PC-9 (cell line): ENCODE measurements at regions not wholly inside any gene's neighbourhood (a gene's known extent, or its start where the extent isn't known, plus 50 kb on each side); places are given as distances from the start of the nearest gene placed in this dataset.

ENCODE experiments used
- BruUV-seq: library from RNA; stranded (reverse); fragments of 400-500 nt; replicated peaks from 2 replicates; lab custom pipeline; 2021; lab: Mats Ljungman, UMichigan
- CTCF ChIA-PET: fragments of 300-600 bp; sonication (Branson Sonifier 250); formaldehyde crosslinking; loops from one replicate; lab custom pipeline; 2022; ENCODE audit warnings: antibody characterized with exemption; lab: Charles Lee
- POLR2A ChIA-PET: fragments of 300-600 bp; sonication (Branson Sonifier 250); formaldehyde crosslinking; loops from one replicate; lab custom pipeline; 2022; ENCODE audit warnings: antibody characterized with exemption; ENCODE audit not compliant: unreplicated experiment; lab: Charles Lee
- DNase-seq, 2 experiments: peaks; one replicate each; pipeline versions ENCODE4 v3.0.0 to v3.0.0-alpha.2; 2015 to 2022; ENCODE audit warnings: mixed read lengths in 1 of 2
- H2AFZ ChIP-seq: fragments of 200-600 bp; sonication (generic); 2 replicates; pipeline ENCODE4 v1.8.1; 2017; ENCODE audit warnings: antibody characterized with exemption
- H3F3A ChIP-seq: fragments of 200-600 bp; sonication (generic); 2 replicates; pipeline ENCODE4 v1.8.1; 2017; ENCODE audit warnings: antibody characterized with exemption, mild to moderate bottlenecking, low read depth; ENCODE audit not compliant: insufficient read depth
- H3K27ac ChIP-seq: fragments of 200-600 bp; sonication (generic); 2 replicates; pipeline ENCODE4 v1.6.1; 2016; ENCODE audit warnings: mixed run types
- H3K27me3 ChIP-seq: fragments of 200-600 bp; sonication (generic); 2 replicates; pipeline ENCODE4 v1.6.1; 2016; ENCODE audit warnings: low read depth, mixed run types; ENCODE audit not compliant: insufficient read depth
- H3K36me3 ChIP-seq: fragments of 200-600 bp; sonication (generic); 2 replicates; pipeline ENCODE4 v1.6.1; 2016; ENCODE audit warnings: low read depth, mixed run types
- H3K4me1 ChIP-seq: fragments of 200-600 bp; sonication (generic); replicated peaks from 2 replicates; pipeline ENCODE4 v1.6.1; 2016; ENCODE audit warnings: mixed run types; ENCODE audit not compliant: insufficient read depth
- H3K4me2 ChIP-seq: fragments of 200-600 bp; sonication (generic); 2 replicates; pipeline ENCODE4 v1.6.1; 2017; ENCODE audit warnings: mixed run types
- H3K4me3 ChIP-seq: fragments of 200-600 bp; sonication (generic); 2 replicates; pipeline ENCODE4 v1.6.1; 2016; ENCODE audit warnings: mixed run types
- H3K79me2 ChIP-seq: fragments of 200-600 bp; sonication (generic); 2 replicates; pipeline ENCODE4 v1.6.1; 2017; ENCODE audit warnings: low read depth, mixed run types
- H3K9me2 ChIP-seq: fragments of 200-600 bp; sonication (generic); 2 replicates; pipeline ENCODE4 v1.8.1; 2017; ENCODE audit warnings: mild to moderate bottlenecking; ENCODE audit not compliant: insufficient read depth
- H3K9me3 ChIP-seq: fragments of 200-600 bp; sonication (generic); 2 replicates; pipeline ENCODE4 v1.8.1; 2016; ENCODE audit warnings: low read depth; ENCODE audit not compliant: insufficient read depth
- H4K20me1 ChIP-seq: fragments of 200-600 bp; sonication (generic); 2 replicates; pipeline ENCODE4 v1.8.1; 2017; ENCODE audit not compliant: insufficient read depth
- EZH2 ChIP-seq: fragments of 200-600 bp; sonication (generic); IDR thresholded peaks from 2 replicates; pipeline ENCODE4 v1.8.0; 2017; ENCODE audit warnings: antibody characterized with exemption, low read depth
- intact Hi-C: fragments of 100-400 bp; cut with micrococcal nuclease; formaldehyde crosslinking; loops from one replicate; pipeline ENCODE4 v1.10.0; 2022; ENCODE audit not compliant: unreplicated experiment
- TF ChIP-seq, protein P1 (sequence below): fragments of 200-600 bp; sonication (generic); conservative IDR thresholded peaks from 2 replicates; pipeline ENCODE4 v1.6.1; 2017; ENCODE audit warnings: mixed run types, antibody characterized with exemption, mild to moderate bottlenecking, moderate library complexity

- Histone ChIP-seq H3K79me2 (no peaks in the 10 kb centered on the region), H3K4me3 (no peak overlapping the region), H3K27ac (no peak overlapping the region), H3F3A (no peaks in the 10 kb centered on the region), H4K20me1 (no peaks in the 10 kb centered on the region), H3K36me3 (no peaks in the 10 kb centered on the region), H3K9me2 (no peaks in the 10 kb centered on the region), H3K27me3 (no peaks in the 10 kb centered on the region), H2AFZ (no peak overlapping the region), H3K4me2 (no peak overlapping the region), H3K4me1 (no peaks in the 10 kb centered on the region), H3K9me3 (no peaks in the 10 kb centered on the region)
- intact Hi-C loops: no loop called here
- CTCF ChIA-PET: interaction anchor here (0.6 kb wide), 1 partner anchor 1601 kb away, joined by 6 read pairs; no protein-coding TSS in a partner anchor
- TF ChIP-seq, protein P1, sequence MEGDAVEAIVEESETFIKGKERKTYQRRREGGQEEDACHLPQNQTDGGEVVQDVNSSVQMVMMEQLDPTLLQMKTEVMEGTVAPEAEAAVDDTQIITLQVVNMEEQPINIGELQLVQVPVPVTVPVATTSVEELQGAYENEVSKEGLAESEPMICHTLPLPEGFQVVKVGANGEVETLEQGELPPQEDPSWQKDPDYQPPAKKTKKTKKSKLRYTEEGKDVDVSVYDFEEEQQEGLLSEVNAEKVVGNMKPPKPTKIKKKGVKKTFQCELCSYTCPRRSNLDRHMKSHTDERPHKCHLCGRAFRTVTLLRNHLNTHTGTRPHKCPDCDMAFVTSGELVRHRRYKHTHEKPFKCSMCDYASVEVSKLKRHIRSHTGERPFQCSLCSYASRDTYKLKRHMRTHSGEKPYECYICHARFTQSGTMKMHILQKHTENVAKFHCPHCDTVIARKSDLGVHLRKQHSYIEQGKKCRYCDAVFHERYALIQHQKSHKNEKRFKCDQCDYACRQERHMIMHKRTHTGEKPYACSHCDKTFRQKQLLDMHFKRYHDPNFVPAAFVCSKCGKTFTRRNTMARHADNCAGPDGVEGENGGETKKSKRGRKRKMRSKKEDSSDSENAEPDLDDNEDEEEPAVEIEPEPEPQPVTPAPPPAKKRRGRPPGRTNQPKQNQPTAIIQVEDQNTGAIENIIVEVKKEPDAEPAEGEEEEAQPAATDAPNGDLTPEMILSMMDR: no peak
- TF ChIP-seq EZH2: no peak
- BruUV-seq: no TSS peak
- DNase-seq: no peak
- POLR2A ChIA-PET: no interaction called here
These were observed 519.2 kb upstream of the AGTR1 start for GRCh38 chr3:148178503-148178902.

- DNase-seq: no peak
- no peak for TF ChIP-seq EZH2
- TF ChIP-seq, protein P1: no peak
- Histone ChIP-seq H3K27ac (no peak overlapping the region), H3K4me1 (no peaks in the 10 kb centered on the region), H3K9me3 (no peaks in the 10 kb centered on the region), H3K4me2 (no peak overlapping the region), H3K4me3 (no peak overlapping the region), H4K20me1 (no peaks in the 10 kb centered on the region), H3K9me2 (no peaks in the 10 kb centered on the region), H3K79me2 (no peaks in the 10 kb centered on the region), H3K36me3 (no peaks in the 10 kb centered on the region), H2AFZ (no peak overlapping the region), H3K27me3 (no peaks in the 10 kb centered on the region), H3F3A (no peaks in the 10 kb centered on the region)
- BruUV-seq: no TSS peak
- intact Hi-C loops: no loop called here
- ChIA-PET CTCF (interaction anchor here (0.6 kb wide), 1 partner anchor 126 kb away, joined by 3 read pairs; no protein-coding TSS in a partner anchor), POLR2A (no interaction called here)
These were observed 512.9 kb upstream of the AGTR1 start for GRCh38 chr3:148184798-148185197.

GRCh38 chr3:148186881-148187280 is 510.8 kb upstream of the AGTR1 start:
- no peak for DNase-seq
- H3K9me2 ChIP-seq: no peaks in the 10 kb centered on the region
- H3K36me3 ChIP-seq: no peaks in the 10 kb centered on the region
- no TSS peak for BruUV-seq
- CTCF ChIA-PET: no interaction called here
- H3K4me2 ChIP-seq: no peak overlapping the region
- H3K79me2 ChIP-seq: no peaks in the 10 kb centered on the region
- H3K27ac ChIP-seq: no peak overlapping the region
- no peaks in the 10 kb centered on the region for H3K27me3 ChIP-seq
- no peaks in the 10 kb centered on the region for H4K20me1 ChIP-seq
- H3K9me3 ChIP-seq: no peaks in the 10 kb centered on the region
- no peak overlapping the region for H3K4me3 ChIP-seq
- no peak overlapping the region for H2AFZ ChIP-seq
- H3F3A ChIP-seq: no peaks in the 10 kb centered on the region
- POLR2A ChIA-PET: interaction anchor here (0.7 kb wide), 1 partner anchor 649 kb away, joined by 3 read pairs; no protein-coding TSS in a partner anchor
- intact Hi-C loops: no loop called here
- no peaks in the 10 kb centered on the region for H3K4me1 ChIP-seq
- TF ChIP-seq, protein P1: no peak
- no peak for TF ChIP-seq EZH2
